Ectodermal cell (in vitro differentiated cells): ENCODE measurements at regions not wholly inside any gene's neighbourhood (a gene's known extent, or its start where the extent isn't known, plus 50 kb on each side); places are given as distances from the start of the nearest gene placed in this dataset.
"Not testable (repeated sequence)": the region's sequence is repeated elsewhere in the genome, so short reads cannot be mapped to it uniquely, and the experiment has no call there.

ENCODE experiments used
- H3K27ac ChIP-seq: 2 replicates; pipeline ENCODE4 v1.7.0; 2013; ENCODE audit warnings: mild to moderate bottlenecking, low read depth, low read length; ENCODE audit not compliant: insufficient read depth, poor library complexity, severe bottlenecking
- H3K27me3 ChIP-seq: 2 replicates; pipeline ENCODE4 v1.7.0; 2013; ENCODE audit warnings: mild to moderate bottlenecking, low read length; ENCODE audit not compliant: insufficient read depth, control insufficient read depth, poor library complexity, severe bottlenecking
- H3K36me3 ChIP-seq: one replicate; pipeline ENCODE4 v1.7.0; 2013; ENCODE audit warnings: low read length; ENCODE audit not compliant: control insufficient read depth, insufficient read depth
- H3K4me1 ChIP-seq: one replicate; pipeline ENCODE4 v1.7.0; 2013; ENCODE audit warnings: low read length; ENCODE audit not compliant: control insufficient read depth, insufficient read depth
- H3K4me3 ChIP-seq: 2 replicates; pipeline ENCODE4 v1.7.0; 2013; ENCODE audit warnings: low read depth, low read length, control low read depth; ENCODE audit not compliant: insufficient read depth
- H3K9me3 ChIP-seq: 2 replicates; pipeline ENCODE4 v1.7.0; 2013; ENCODE audit warnings: mild to moderate bottlenecking, low read length, moderate library complexity; ENCODE audit not compliant: control insufficient read depth
- WGBS, 2 experiments: methylation state at CpG; one replicate each; pipeline ENCODE4 v1.1.7; 2013; ENCODE audit warnings: missing lambda C conversion rate in 2 of 2; 5-methylcytosine and 5-hydroxymethylcytosine counted together

- 87 to 96% methylated on average over 3 to 4 of the region's 4 CpGs for WGBS, 2 experiments
- H3K4me3 ChIP-seq, result no peak overlapping the region
- H3K27ac ChIP-seq, result no peak overlapping the region
These were observed 147.4 kb downstream of the TXNL1 start for GRCh38 chr18:56490942-56491341.

GRCh38 chr18:56489893-56490292 is 148.5 kb downstream of the TXNL1 start:
- no peaks in the 10 kb centered on the region for H3K9me3 ChIP-seq
- WGBS, 2 experiments, result 93 to 95% methylated on average over 5 of the region's 5 CpGs
- H3K36me3 ChIP-seq, result no peaks in the 10 kb centered on the region
- no peaks in the 10 kb centered on the region for H3K27me3 ChIP-seq
- no peaks in the 10 kb centered on the region for H3K4me1 ChIP-seq
- no peak overlapping the region for H3K27ac ChIP-seq
- H3K4me3 ChIP-seq, result no peak overlapping the region

More at GRCh38 chr18:56490942-56491341, 147.4 kb downstream of the TXNL1 start:
- no peaks in the 10 kb centered on the region for H3K9me3 ChIP-seq
- H3K27me3 ChIP-seq, result no peaks in the 10 kb centered on the region
- H3K36me3 ChIP-seq, result no peaks in the 10 kb centered on the region
- H3K4me1 ChIP-seq, result no peaks in the 10 kb centered on the region

- no peaks in the 10 kb centered on the region for H3K9me3 ChIP-seq
- no peak overlapping the region for H3K4me3 ChIP-seq
- H3K27ac ChIP-seq, result no peak overlapping the region
- no peaks in the 10 kb centered on the region for H3K36me3 ChIP-seq
- no peaks in the 10 kb centered on the region for H3K4me1 ChIP-seq
- 90 to 94% methylated on average over 7 of the region's 7 CpGs for WGBS, 2 experiments
- H3K27me3 ChIP-seq, result no peaks in the 10 kb centered on the region
These were observed 149.7 kb downstream of the TXNL1 start for GRCh38 chr18:56488739-56489138.

- no peak overlapping the region for H3K27ac ChIP-seq
- no peaks in the 10 kb centered on the region for H3K4me1 ChIP-seq
- H3K9me3 ChIP-seq, result no peaks in the 10 kb centered on the region
- no peaks in the 10 kb centered on the region for H3K27me3 ChIP-seq
- 68 to 74% methylated on average over 2 of the region's 2 CpGs for WGBS, 2 experiments
- H3K36me3 ChIP-seq, result no peaks in the 10 kb centered on the region
- H3K4me3 ChIP-seq, result no peak overlapping the region
These were observed 150.6 kb downstream of the TXNL1 start for GRCh38 chr18:56487801-56488200.

GRCh38 chr18:56483386-56483785 is 155.0 kb downstream of the TXNL1 start:
- 77 to 84% methylated on average over 2 of the region's 2 CpGs for WGBS, 2 experiments
- H3K27ac ChIP-seq, result no peak overlapping the region
- H3K27me3 ChIP-seq, result no peaks in the 10 kb centered on the region
- no peak overlapping the region for H3K4me3 ChIP-seq
- H3K9me3 ChIP-seq, result no peaks in the 10 kb centered on the region
- H3K36me3 ChIP-seq, result no peaks in the 10 kb centered on the region
- no peaks in the 10 kb centered on the region for H3K4me1 ChIP-seq

- H3K27ac ChIP-seq, H3K27me3 ChIP-seq, H3K4me3 ChIP-seq, H3K4me1 ChIP-seq, H3K36me3 ChIP-seq, H3K9me3 ChIP-seq: not testable (repeated sequence)
- WGBS, 2 experiments, result 91 to 97% methylated on average over 3 to 4 of the region's 4 CpGs
These were observed 155.6 kb downstream of the TXNL1 start for GRCh38 chr18:56482813-56483212.

- H3K4me3 ChIP-seq, result no peak overlapping the region
These were observed 156.6 kb downstream of the TXNL1 start for GRCh38 chr18:56481751-56482150.

GRCh38 chr18:56479841-56480240 is 158.6 kb downstream of the TXNL1 start:
- H3K27me3 ChIP-seq, result no peaks in the 10 kb centered on the region
- no peaks in the 10 kb centered on the region for H3K36me3 ChIP-seq
- WGBS, 2 experiments, result 92 to 95% methylated on average over 3 of the region's 3 CpGs
- no peak overlapping the region for H3K4me3 ChIP-seq
- no peak overlapping the region for H3K27ac ChIP-seq
- no peaks in the 10 kb centered on the region for H3K9me3 ChIP-seq
- no peaks in the 10 kb centered on the region for H3K4me1 ChIP-seq

More at GRCh38 chr18:56481751-56482150, 156.6 kb downstream of the TXNL1 start:
- 100% methylated on average over 1 of the region's 1 CpG for WGBS, 2 experiments
- Histone ChIP-seq H3K27me3 (no peaks in the 10 kb centered on the region), H3K9me3 (no peaks in the 10 kb centered on the region), H3K27ac (no peak overlapping the region), H3K4me1 (no peaks in the 10 kb centered on the region), H3K36me3 (no peaks in the 10 kb centered on the region)

GRCh38 chr18:56475250-56475649 is 163.1 kb downstream of the TXNL1 start:
- Histone ChIP-seq H3K27me3 (no peaks in the 10 kb centered on the region), H3K36me3 (no peaks in the 10 kb centered on the region), H3K4me3 (no peak overlapping the region), H3K4me1 (no peaks in the 10 kb centered on the region), H3K27ac (no peak overlapping the region), H3K9me3 (no peaks in the 10 kb centered on the region)
- WGBS, 2 experiments, result 93 to 94% methylated on average over 2 of the region's 2 CpGs

GRCh38 chr18:56473400-56474024 is 164.9 kb downstream of the TXNL1 start:
- Histone ChIP-seq H3K9me3 (no peaks in the 10 kb centered on the region), H3K4me1 (no peaks in the 10 kb centered on the region), H3K36me3 (no peaks in the 10 kb centered on the region), H3K27me3 (no peaks in the 10 kb centered on the region), H3K27ac (no peak overlapping the region), H3K4me3 (no peak overlapping the region)
- WGBS, 2 experiments, result 88 to 91% methylated on average over 8 of the region's 8 CpGs
